ENCODE measurements at regions not wholly inside any gene's neighbourhood (a gene's known extent, or its start where the extent isn't known, plus 50 kb on each side); places are given as distances from the start of the nearest gene placed in this dataset.

GRCh38 chr2:147030966-147031720 is 813.7 kb upstream of the ACVR2A start:
- no peak overlapping the region for H3K4me3 ChIP-seq (ENCODE audit: low read depth, low read length)
- peak; percentile 64 for DNase-seq (ENCODE audit: low read depth)
- no peak for TF ChIP-seq CTCF (conservative IDR thresholded peaks at IDR 0.05; ENCODE audit: low read depth, low read length)

GRCh38 chr2:147027436-147027835 is 817.4 kb upstream of the ACVR2A start:
- no peak overlapping the region for H3K4me3 ChIP-seq (ENCODE audit: low read depth, low read length)
- TF ChIP-seq CTCF (conservative IDR thresholded peaks at IDR 0.05; ENCODE audit: low read depth, low read length) = no peak
- no peak for DNase-seq (ENCODE audit: low read depth)

GRCh38 chr2:147026664-147027295 is 818.0 kb upstream of the ACVR2A start:
- DNase-seq (ENCODE audit: low read depth) = no peak

GRCh38 chr2:147025646-147026585 is 818.9 kb upstream of the ACVR2A start:
- no peak for DNase-seq (ENCODE audit: low read depth)
- H3K4me3 ChIP-seq (ENCODE audit: low read depth, low read length) = no peak overlapping the region
- TF ChIP-seq CTCF (conservative IDR thresholded peaks at IDR 0.05; ENCODE audit: low read depth, low read length) = no peak

More at GRCh38 chr2:147026664-147027295, 818.0 kb upstream of the ACVR2A start:
- no peak overlapping the region for H3K4me3 ChIP-seq (ENCODE audit: low read depth, low read length)
- TF ChIP-seq CTCF (conservative IDR thresholded peaks at IDR 0.05; ENCODE audit: low read depth, low read length) = no peak

- H3K4me3 ChIP-seq (ENCODE audit: low read depth, low read length) = no peak overlapping the region
- no peak for TF ChIP-seq CTCF (conservative IDR thresholded peaks at IDR 0.05; ENCODE audit: low read depth, low read length)
- no peak for DNase-seq (ENCODE audit: low read depth)
These were observed 825.5 kb upstream of the ACVR2A start for GRCh38 chr2:147019311-147019710.

GRCh38 chr2:147017951-147018645 is 826.7 kb upstream of the ACVR2A start:
- DNase-seq (ENCODE audit: low read depth) = no peak
- no peak overlapping the region for H3K4me3 ChIP-seq (ENCODE audit: low read depth, low read length)
- no peak for TF ChIP-seq CTCF (conservative IDR thresholded peaks at IDR 0.05; ENCODE audit: low read depth, low read length)
